ENCODE measurements at regions not wholly inside any gene's neighbourhood (a gene's known extent, or its start where the extent isn't known, plus 50 kb on each side); places are given as distances from the start of the nearest gene placed in this dataset.

GRCh38 chr3:43215138-43215537, 71.2 kb upstream of the SNRK start:
- H3K4me3 ChIP-seq (replicated peaks; ENCODE audit: insufficient read depth, low read length), result no peak overlapping the region
- DNase-seq (ENCODE audit: low read depth in 1 of 2, low spot score in 1 of 2), result no peak
- H3K27me3 ChIP-seq (ENCODE audit: insufficient read depth, poor library complexity, severe bottlenecking), result no peaks in the 10 kb centered on the region
- TF ChIP-seq, protein P1, sequence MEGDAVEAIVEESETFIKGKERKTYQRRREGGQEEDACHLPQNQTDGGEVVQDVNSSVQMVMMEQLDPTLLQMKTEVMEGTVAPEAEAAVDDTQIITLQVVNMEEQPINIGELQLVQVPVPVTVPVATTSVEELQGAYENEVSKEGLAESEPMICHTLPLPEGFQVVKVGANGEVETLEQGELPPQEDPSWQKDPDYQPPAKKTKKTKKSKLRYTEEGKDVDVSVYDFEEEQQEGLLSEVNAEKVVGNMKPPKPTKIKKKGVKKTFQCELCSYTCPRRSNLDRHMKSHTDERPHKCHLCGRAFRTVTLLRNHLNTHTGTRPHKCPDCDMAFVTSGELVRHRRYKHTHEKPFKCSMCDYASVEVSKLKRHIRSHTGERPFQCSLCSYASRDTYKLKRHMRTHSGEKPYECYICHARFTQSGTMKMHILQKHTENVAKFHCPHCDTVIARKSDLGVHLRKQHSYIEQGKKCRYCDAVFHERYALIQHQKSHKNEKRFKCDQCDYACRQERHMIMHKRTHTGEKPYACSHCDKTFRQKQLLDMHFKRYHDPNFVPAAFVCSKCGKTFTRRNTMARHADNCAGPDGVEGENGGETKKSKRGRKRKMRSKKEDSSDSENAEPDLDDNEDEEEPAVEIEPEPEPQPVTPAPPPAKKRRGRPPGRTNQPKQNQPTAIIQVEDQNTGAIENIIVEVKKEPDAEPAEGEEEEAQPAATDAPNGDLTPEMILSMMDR (IDR thresholded peaks at IDR 0.05; ENCODE audit: insufficient read depth, low read length), result no peak
- no peak for TF ChIP-seq SPI1 (IDR thresholded peaks at IDR 0.05; ENCODE audit: borderline replicate concordance, low read depth)
- TF ChIP-seq POLR2AphosphoS5 (IDR thresholded peaks at IDR 0.05; ENCODE audit: low read depth), result no peak
- no peak for TF ChIP-seq REST (IDR thresholded peaks at IDR 0.05; ENCODE audit: insufficient replicate concordance, low read depth)
- no peak for TF ChIP-seq GABPA (IDR thresholded peaks at IDR 0.05; ENCODE audit: low read depth)
- no peak overlapping the region for H3K27ac ChIP-seq (replicated peaks)

DNA sequence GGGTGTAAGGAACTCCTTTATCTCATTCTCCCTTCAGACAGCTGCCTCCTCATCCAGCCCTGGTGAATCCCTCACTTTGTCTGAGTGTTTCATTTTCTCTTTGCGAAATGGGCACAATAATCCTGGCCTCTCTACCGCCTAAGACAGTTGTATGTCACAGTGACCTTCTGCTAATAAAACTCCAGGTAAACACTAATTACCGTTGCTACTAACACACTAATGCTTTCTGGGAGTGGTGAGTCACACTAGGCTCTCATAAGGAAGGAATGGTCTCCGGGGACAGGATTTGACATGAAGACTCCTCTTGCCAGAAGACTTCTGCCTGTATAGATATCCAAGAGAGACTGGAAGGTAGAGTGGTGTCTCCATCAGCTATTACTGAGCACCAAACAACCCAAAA, 71.7 kb upstream of the SNRK start:
- Histone ChIP-seq H3K27ac (replicated peaks) (no peak overlapping the region), H3K4me3 (replicated peaks; ENCODE audit: insufficient read depth, low read length) (no peak overlapping the region), H3K27me3 (ENCODE audit: insufficient read depth, poor library complexity, severe bottlenecking) (no peaks in the 10 kb centered on the region)
- TF ChIP-seq REST (IDR thresholded peaks at IDR 0.05; ENCODE audit: insufficient replicate concordance, low read depth) (no peak), POLR2AphosphoS5 (IDR thresholded peaks at IDR 0.05; ENCODE audit: low read depth) (no peak), SPI1 (IDR thresholded peaks at IDR 0.05; ENCODE audit: borderline replicate concordance, low read depth) (no peak), GABPA (IDR thresholded peaks at IDR 0.05; ENCODE audit: low read depth) (no peak)
- TF ChIP-seq, protein P1 (IDR thresholded peaks at IDR 0.05; ENCODE audit: insufficient read depth, low read length), result no peak
- no peak for DNase-seq (ENCODE audit: low read depth in 1 of 2, low spot score in 1 of 2)

- Histone ChIP-seq H3K4me3 (replicated peaks; ENCODE audit: insufficient read depth, low read length) (no peak overlapping the region), H3K27me3 (ENCODE audit: insufficient read depth, poor library complexity, severe bottlenecking) (no peaks in the 10 kb centered on the region)
- no peak for DNase-seq (ENCODE audit: low read depth in 1 of 2, low spot score in 1 of 2)
Observed at GRCh38 chr3:43213631-43214030, 72.7 kb upstream of the SNRK start.

More at GRCh38 chr3:43213631-43214030, 72.7 kb upstream of the SNRK start:
- TF ChIP-seq, protein P1 (IDR thresholded peaks at IDR 0.05; ENCODE audit: insufficient read depth, low read length), result no peak
- TF ChIP-seq GABPA (IDR thresholded peaks at IDR 0.05; ENCODE audit: low read depth), result no peak
- no peak overlapping the region for H3K27ac ChIP-seq (replicated peaks)

All from HL-60 (cell line).